Mammary epithelial cell (primary cell): ENCODE measurements at regions not wholly inside any gene's neighbourhood (a gene's known extent, or its start where the extent isn't known, plus 50 kb on each side); places are given as distances from the start of the nearest gene placed in this dataset.

Experiments used
- CTCF ChIP-seq, 2 donors: IDR thresholded peaks in 1 of 2; conservative IDR thresholded peaks in 1 of 2; 2 replicates each; pipeline ENCODE4 v1.5.1; 2011 to 2012; ENCODE audit warnings: inconsistent platforms in 2 of 2, low read length in 2 of 2, mild to moderate bottlenecking in 2 of 2, control low read depth in 1 of 2, low read depth in 1 of 2; ENCODE audit not compliant: insufficient read depth in 1 of 2; ENCODE audit errors: extremely low read depth in 1 of 2
- EZH2 ChIP-seq: IDR thresholded peaks from 2 replicates; pipeline ENCODE4 v1.6.1; 2012; ENCODE audit warnings: low read length, inconsistent platforms, borderline replicate concordance

- TF ChIP-seq EZH2, result no peak
- no peak for TF ChIP-seq CTCF (conservative IDR thresholded peaks at IDR 0.05 in 1 of 2, IDR thresholded peaks at IDR 0.05 in 1 of 2; ENCODE audit: extremely low read depth in 1 of 2, insufficient read depth in 1 of 2, low read depth in 1 of 2, low read length in 2 of 2)
Measured at GRCh38 chr2:15827001-15827400, 113.3 kb upstream of the MYCN start.
